ENCODE measurements at regions not wholly inside any gene's neighbourhood (a gene's known extent, or its start where the extent isn't known, plus 50 kb on each side); places are given as distances from the start of the nearest gene placed in this dataset.

DNA sequence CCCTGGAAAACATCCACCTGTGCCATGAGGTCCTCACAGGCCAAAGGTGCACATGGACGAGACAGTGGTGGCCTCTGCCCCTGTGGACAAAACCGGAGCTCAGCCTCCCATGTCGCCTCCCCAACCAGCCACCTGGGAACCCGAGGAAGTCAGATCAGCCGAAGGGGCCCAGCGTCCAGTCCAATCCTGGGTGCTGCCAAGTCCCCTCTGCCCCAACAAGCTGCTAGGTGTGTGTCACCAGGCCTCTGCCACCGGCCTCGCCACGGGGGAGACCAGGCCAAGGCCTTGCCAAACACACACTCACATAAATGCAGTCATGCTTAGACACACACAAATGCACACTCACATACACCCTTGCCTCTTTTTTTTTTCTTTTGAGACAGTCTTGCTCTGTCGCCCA is 167.8 kb downstream of the RBFOX3 start:
- Histone ChIP-seq H3K79me2 (ENCODE audit: insufficient read depth, low read length) (no peaks in the 10 kb centered on the region), H3K9me3 (ENCODE audit: insufficient read depth, low read depth, low read length) (no peaks in the 10 kb centered on the region), H3K9ac (ENCODE audit: low read depth, low read length, poor library complexity, severe bottlenecking) (no peak overlapping the region), H4K20me1 (ENCODE audit: insufficient read depth, low read length, poor library complexity, severe bottlenecking) (no peaks in the 10 kb centered on the region), H3K36me3 (ENCODE audit: insufficient read depth, low read length) (no peaks in the 10 kb centered on the region), H3K4me3 (ENCODE audit: low read length, poor library complexity, severe bottlenecking) (no peak overlapping the region), H3K4me1 (ENCODE audit: insufficient read depth, low read length, poor library complexity, severe bottlenecking) (no peaks in the 10 kb centered on the region), H3K9me2 (replicated peaks; ENCODE audit: low read depth, low read length) (no peaks in the 10 kb centered on the region), H3K4me2 (ENCODE audit: low read depth, low read length, poor library complexity, severe bottlenecking) (no peak overlapping the region), H3K27me3 (ENCODE audit: insufficient read depth, low read length, poor library complexity, severe bottlenecking) (no peaks in the 10 kb centered on the region), H3F3A (ENCODE audit: low read depth) (no peaks in the 10 kb centered on the region), H2AFZ (ENCODE audit: low read length) (no peak overlapping the region)
- TF ChIP-seq, protein P1, sequence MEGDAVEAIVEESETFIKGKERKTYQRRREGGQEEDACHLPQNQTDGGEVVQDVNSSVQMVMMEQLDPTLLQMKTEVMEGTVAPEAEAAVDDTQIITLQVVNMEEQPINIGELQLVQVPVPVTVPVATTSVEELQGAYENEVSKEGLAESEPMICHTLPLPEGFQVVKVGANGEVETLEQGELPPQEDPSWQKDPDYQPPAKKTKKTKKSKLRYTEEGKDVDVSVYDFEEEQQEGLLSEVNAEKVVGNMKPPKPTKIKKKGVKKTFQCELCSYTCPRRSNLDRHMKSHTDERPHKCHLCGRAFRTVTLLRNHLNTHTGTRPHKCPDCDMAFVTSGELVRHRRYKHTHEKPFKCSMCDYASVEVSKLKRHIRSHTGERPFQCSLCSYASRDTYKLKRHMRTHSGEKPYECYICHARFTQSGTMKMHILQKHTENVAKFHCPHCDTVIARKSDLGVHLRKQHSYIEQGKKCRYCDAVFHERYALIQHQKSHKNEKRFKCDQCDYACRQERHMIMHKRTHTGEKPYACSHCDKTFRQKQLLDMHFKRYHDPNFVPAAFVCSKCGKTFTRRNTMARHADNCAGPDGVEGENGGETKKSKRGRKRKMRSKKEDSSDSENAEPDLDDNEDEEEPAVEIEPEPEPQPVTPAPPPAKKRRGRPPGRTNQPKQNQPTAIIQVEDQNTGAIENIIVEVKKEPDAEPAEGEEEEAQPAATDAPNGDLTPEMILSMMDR (conservative IDR thresholded peaks at IDR 0.05; ENCODE audit: low read length): no peak
- no peak for TF ChIP-seq EZH2phosphoT487 (IDR thresholded peaks at IDR 0.05; ENCODE audit: borderline replicate concordance)

DNA sequence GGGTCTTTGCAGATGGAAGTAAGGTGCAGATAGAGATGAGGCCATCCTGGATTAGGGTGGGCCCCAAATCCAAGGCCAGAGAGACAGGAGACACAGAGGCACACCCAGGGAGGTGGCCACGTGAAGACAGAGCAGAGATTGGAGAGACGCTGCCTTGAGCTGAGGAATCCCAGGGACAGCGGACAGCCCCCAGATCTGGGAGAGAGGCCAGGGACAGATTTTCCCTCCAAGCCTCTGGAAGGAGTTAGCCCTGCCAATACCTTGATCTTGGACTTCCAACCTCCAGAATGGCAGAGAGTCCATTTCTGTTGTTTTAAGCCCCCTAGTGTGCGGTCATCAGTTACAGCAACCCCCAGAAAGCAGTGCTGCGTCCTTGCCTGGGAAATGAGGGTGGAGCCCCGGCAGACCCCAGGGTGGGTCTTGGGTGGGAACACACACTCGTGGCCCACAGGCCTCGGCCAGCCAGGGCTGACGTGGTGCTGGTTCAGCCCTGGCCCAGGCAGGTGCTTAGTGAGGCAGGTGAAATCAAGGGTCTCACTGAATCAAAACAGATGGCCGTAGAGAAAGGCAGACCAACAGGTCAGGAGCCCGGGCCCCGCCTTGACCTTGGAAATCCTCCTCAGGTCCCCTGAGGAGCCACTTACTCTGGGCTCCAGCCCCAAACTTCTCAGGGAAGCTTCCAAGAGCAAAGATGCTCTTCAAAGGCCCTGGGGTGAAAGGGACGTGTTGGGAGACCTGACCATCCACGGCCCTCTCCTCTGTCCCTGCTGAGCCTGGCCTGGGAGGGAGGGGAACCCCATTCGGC is 169.3 kb downstream of the RBFOX3 start:
- Histone ChIP-seq H3K27me3 (ENCODE audit: insufficient read depth, low read length, poor library complexity, severe bottlenecking) (no peaks in the 10 kb centered on the region), H3K4me2 (ENCODE audit: low read depth, low read length, poor library complexity, severe bottlenecking) (no peak overlapping the region), H2AFZ (ENCODE audit: low read length) (no peak overlapping the region), H3K9me2 (replicated peaks; ENCODE audit: low read depth, low read length) (no peaks in the 10 kb centered on the region), H3K79me2 (ENCODE audit: insufficient read depth, low read length) (no peaks in the 10 kb centered on the region), H3K9ac (ENCODE audit: low read depth, low read length, poor library complexity, severe bottlenecking) (no peak overlapping the region), H3K36me3 (ENCODE audit: insufficient read depth, low read length) (no peaks in the 10 kb centered on the region), H3F3A (ENCODE audit: low read depth) (no peaks in the 10 kb centered on the region), H3K4me1 (ENCODE audit: insufficient read depth, low read length, poor library complexity, severe bottlenecking) (no peaks in the 10 kb centered on the region), H3K9me3 (ENCODE audit: insufficient read depth, low read depth, low read length) (no peaks in the 10 kb centered on the region), H4K20me1 (ENCODE audit: insufficient read depth, low read length, poor library complexity, severe bottlenecking) (no peaks in the 10 kb centered on the region), H3K4me3 (ENCODE audit: low read length, poor library complexity, severe bottlenecking) (no peak overlapping the region)
- TF ChIP-seq, protein P1 (conservative IDR thresholded peaks at IDR 0.05; ENCODE audit: low read length): no peak
- TF ChIP-seq EZH2phosphoT487 (IDR thresholded peaks at IDR 0.05; ENCODE audit: borderline replicate concordance): no peak

- no peak overlapping the region for H3K4me3 ChIP-seq (ENCODE audit: low read length, poor library complexity, severe bottlenecking)
- TF ChIP-seq, protein P1 (conservative IDR thresholded peaks at IDR 0.05; ENCODE audit: low read length): no peak
- no peak for TF ChIP-seq EZH2phosphoT487 (IDR thresholded peaks at IDR 0.05; ENCODE audit: borderline replicate concordance)
- H3K9ac ChIP-seq (ENCODE audit: low read depth, low read length, poor library complexity, severe bottlenecking): no peak overlapping the region
- no peaks in the 10 kb centered on the region for H3K79me2 ChIP-seq (ENCODE audit: insufficient read depth, low read length)
- H3K36me3 ChIP-seq (ENCODE audit: insufficient read depth, low read length): no peaks in the 10 kb centered on the region
- H4K20me1 ChIP-seq (ENCODE audit: insufficient read depth, low read length, poor library complexity, severe bottlenecking): no peaks in the 10 kb centered on the region
- no peaks in the 10 kb centered on the region for H3K9me2 ChIP-seq (replicated peaks; ENCODE audit: low read depth, low read length)
- no peaks in the 10 kb centered on the region for H3K9me3 ChIP-seq (ENCODE audit: insufficient read depth, low read depth, low read length)
- H3F3A ChIP-seq (ENCODE audit: low read depth): no peaks in the 10 kb centered on the region
- H3K4me1 ChIP-seq (ENCODE audit: insufficient read depth, low read length, poor library complexity, severe bottlenecking): no peaks in the 10 kb centered on the region
- H2AFZ ChIP-seq (ENCODE audit: low read length): no peak overlapping the region
- no peak overlapping the region for H3K4me2 ChIP-seq (ENCODE audit: low read depth, low read length, poor library complexity, severe bottlenecking)
- H3K27me3 ChIP-seq (ENCODE audit: insufficient read depth, low read length, poor library complexity, severe bottlenecking): no peaks in the 10 kb centered on the region
Measured at GRCh38 chr17:79440251-79440650, 170.6 kb downstream of the RBFOX3 start.
